ENCODE measurements at regions not wholly inside any gene's neighbourhood (a gene's known extent, or its start where the extent isn't known, plus 50 kb on each side); places are given as distances from the start of the nearest gene placed in this dataset.

GRCh38 chr9:30771163-30771708 lies 1613.2 kb upstream of the ACO1 start:
- Histone ChIP-seq H2AFZ (ENCODE audit: low read depth, low read length) (no peak overlapping the region), H3K9ac (ENCODE audit: low read length) (no peak overlapping the region), H3K14ac (ENCODE audit: low read length in 2 of 2) (no peak overlapping the region), H3K27me3 (ENCODE audit: control insufficient read depth in 1 of 2, insufficient read depth in 1 of 2, low read length in 2 of 2) (no peaks in the 10 kb centered on the region), H3K4me1 (ENCODE audit: control insufficient read depth, insufficient read depth, low read depth, low read length) (no peaks in the 10 kb centered on the region), H3K9me3 (ENCODE audit: control insufficient read depth, low read length) (no peaks in the 10 kb centered on the region), H2AK5ac (ENCODE audit: low read length, severe bottlenecking) (no peak overlapping the region), H2BK120ac (ENCODE audit: low read depth, low read length) (no peak overlapping the region), H3K4me3 (ENCODE audit: insufficient read depth in 1 of 2, low read depth in 1 of 2, low read length in 2 of 2) (no peak overlapping the region), H2BK15ac (ENCODE audit: low read depth, poor library complexity, severe bottlenecking) (no peak overlapping the region), H2BK12ac (ENCODE audit: low read length in 2 of 2) (no peak overlapping the region), H2BK5ac (ENCODE audit: low read depth, low read length, poor library complexity, severe bottlenecking) (no peak overlapping the region), H3K27ac (ENCODE audit: low read length, poor library complexity, severe bottlenecking) (no peak overlapping the region), H3K18ac (ENCODE audit: low read depth in 1 of 2, low read length in 2 of 2) (no peak overlapping the region), H3K36me3 (ENCODE audit: control insufficient read depth in 1 of 2, insufficient read depth in 2 of 2, low read depth in 1 of 2, low read length in 2 of 2) (no peaks in the 10 kb centered on the region), H3K4me2 (ENCODE audit: low read length, poor library complexity, severe bottlenecking) (no peak overlapping the region), H3K23ac (ENCODE audit: low read length in 2 of 2) (no peak overlapping the region), H3K4ac (ENCODE audit: low read depth in 1 of 2, low read length in 2 of 2) (no peak overlapping the region), H4K8ac (ENCODE audit: low read length) (no peak overlapping the region), H3K79me1 (replicated peaks; ENCODE audit: low read length, poor library complexity, severe bottlenecking) (no peaks in the 10 kb centered on the region), H4K91ac (ENCODE audit: low read length) (no peak overlapping the region)
- DNase-seq, result no peak

- peaks cover under 1% of the 10 kb centered on the region for H3K9me3 ChIP-seq (ENCODE audit: control insufficient read depth, low read length)
- H3K36me3 ChIP-seq (ENCODE audit: control insufficient read depth in 1 of 2, insufficient read depth in 2 of 2, low read depth in 1 of 2, low read length in 2 of 2), result no peaks in the 10 kb centered on the region
- no peak overlapping the region for H3K9ac ChIP-seq (ENCODE audit: low read length)
- H2BK12ac ChIP-seq (ENCODE audit: low read length in 2 of 2), result no peak overlapping the region
- H4K91ac ChIP-seq (ENCODE audit: low read length), result no peak overlapping the region
- no peak overlapping the region for H3K18ac ChIP-seq (ENCODE audit: low read depth in 1 of 2, low read length in 2 of 2)
- H3K4me1 ChIP-seq (ENCODE audit: control insufficient read depth, insufficient read depth, low read depth, low read length), result no peaks in the 10 kb centered on the region
- H2BK5ac ChIP-seq (ENCODE audit: low read depth, low read length, poor library complexity, severe bottlenecking), result no peak overlapping the region
- no peak overlapping the region for H3K4ac ChIP-seq (ENCODE audit: low read depth in 1 of 2, low read length in 2 of 2)
- H2AFZ ChIP-seq (ENCODE audit: low read depth, low read length), result no peak overlapping the region
- no peak overlapping the region for H2BK120ac ChIP-seq (ENCODE audit: low read depth, low read length)
- no peak overlapping the region for H3K4me3 ChIP-seq (ENCODE audit: insufficient read depth in 1 of 2, low read depth in 1 of 2, low read length in 2 of 2)
- WGBS, result no CpG with 5 or more reads among the region's 2 CpGs
- no peak overlapping the region for H3K14ac ChIP-seq (ENCODE audit: low read length in 2 of 2)
- no peak overlapping the region for H3K23ac ChIP-seq (ENCODE audit: low read length in 2 of 2)
- H3K4me2 ChIP-seq (ENCODE audit: low read length, poor library complexity, severe bottlenecking), result no peak overlapping the region
- no peaks in the 10 kb centered on the region for H3K27me3 ChIP-seq (ENCODE audit: control insufficient read depth in 1 of 2, insufficient read depth in 1 of 2, low read length in 2 of 2)
- no peaks in the 10 kb centered on the region for H3K79me1 ChIP-seq (replicated peaks; ENCODE audit: low read length, poor library complexity, severe bottlenecking)
- no peak for DNase-seq
- H4K8ac ChIP-seq (ENCODE audit: low read length), result no peak overlapping the region
- H2AK5ac ChIP-seq (ENCODE audit: low read length, severe bottlenecking), result no peak overlapping the region
- no peak overlapping the region for H3K27ac ChIP-seq (ENCODE audit: low read length, poor library complexity, severe bottlenecking)
- H2BK15ac ChIP-seq (ENCODE audit: low read depth, poor library complexity, severe bottlenecking), result no peak overlapping the region
Measured at GRCh38 chr9:30771760-30772159, 1612.7 kb upstream of the ACO1 start.

- WGBS, result 85% methylated on average over 10 of the region's 10 CpGs
Measured at GRCh38 chr9:30773427-30773826, 1611.0 kb upstream of the ACO1 start.

GRCh38 chr9:30774326-30774725 lies 1610.1 kb upstream of the ACO1 start:
- no peaks in the 10 kb centered on the region for H3K36me3 ChIP-seq (ENCODE audit: control insufficient read depth in 1 of 2, insufficient read depth in 2 of 2, low read depth in 1 of 2, low read length in 2 of 2)
- H4K8ac ChIP-seq (ENCODE audit: low read length), result no peak overlapping the region
- H2BK12ac ChIP-seq (ENCODE audit: low read length in 2 of 2), result no peak overlapping the region
- no peak overlapping the region for H3K27ac ChIP-seq (ENCODE audit: low read length, poor library complexity, severe bottlenecking)
- whole genome bisulfite sequencing, result 56% methylated on average over 11 of the region's 17 CpGs
- no peak overlapping the region for H3K14ac ChIP-seq (ENCODE audit: low read length in 2 of 2)
- no peak overlapping the region for H2AFZ ChIP-seq (ENCODE audit: low read depth, low read length)
- no peak overlapping the region for H3K4me3 ChIP-seq (ENCODE audit: insufficient read depth in 1 of 2, low read depth in 1 of 2, low read length in 2 of 2)
- no peak for DNase-seq
- no peaks in the 10 kb centered on the region for H3K79me1 ChIP-seq (replicated peaks; ENCODE audit: low read length, poor library complexity, severe bottlenecking)
- peaks cover 6% of the 10 kb centered on the region for H3K9me3 ChIP-seq (ENCODE audit: control insufficient read depth, low read length)
- no peak overlapping the region for H2BK120ac ChIP-seq (ENCODE audit: low read depth, low read length)
- no peak overlapping the region for H2BK15ac ChIP-seq (ENCODE audit: low read depth, poor library complexity, severe bottlenecking)
- H3K4me1 ChIP-seq (ENCODE audit: control insufficient read depth, insufficient read depth, low read depth, low read length), result no peaks in the 10 kb centered on the region
- no peak overlapping the region for H4K91ac ChIP-seq (ENCODE audit: low read length)
- no peaks in the 10 kb centered on the region for H3K27me3 ChIP-seq (ENCODE audit: control insufficient read depth in 1 of 2, insufficient read depth in 1 of 2, low read length in 2 of 2)
- no peak overlapping the region for H3K18ac ChIP-seq (ENCODE audit: low read depth in 1 of 2, low read length in 2 of 2)
- H3K4me2 ChIP-seq (ENCODE audit: low read length, poor library complexity, severe bottlenecking), result no peak overlapping the region
- H3K4ac ChIP-seq (ENCODE audit: low read depth in 1 of 2, low read length in 2 of 2), result no peak overlapping the region
- H3K9ac ChIP-seq (ENCODE audit: low read length), result no peak overlapping the region
- no peak overlapping the region for H2BK5ac ChIP-seq (ENCODE audit: low read depth, low read length, poor library complexity, severe bottlenecking)
- no peak overlapping the region for H2AK5ac ChIP-seq (ENCODE audit: low read length, severe bottlenecking)
- no peak overlapping the region for H3K23ac ChIP-seq (ENCODE audit: low read length in 2 of 2)

More at GRCh38 chr9:30773427-30773826, 1611.0 kb upstream of the ACO1 start:
- H3K4me3 ChIP-seq (ENCODE audit: insufficient read depth in 1 of 2, low read depth in 1 of 2, low read length in 2 of 2), result no peak overlapping the region
- H3K36me3 ChIP-seq (ENCODE audit: control insufficient read depth in 1 of 2, insufficient read depth in 2 of 2, low read depth in 1 of 2, low read length in 2 of 2), result no peaks in the 10 kb centered on the region
- no peak overlapping the region for H4K91ac ChIP-seq (ENCODE audit: low read length)
- H3K79me1 ChIP-seq (replicated peaks; ENCODE audit: low read length, poor library complexity, severe bottlenecking), result no peaks in the 10 kb centered on the region
- no peak overlapping the region for H3K18ac ChIP-seq (ENCODE audit: low read depth in 1 of 2, low read length in 2 of 2)
- H2BK120ac ChIP-seq (ENCODE audit: low read depth, low read length), result no peak overlapping the region
- no peak overlapping the region for H3K14ac ChIP-seq (ENCODE audit: low read length in 2 of 2)
- no peak overlapping the region for H2BK5ac ChIP-seq (ENCODE audit: low read depth, low read length, poor library complexity, severe bottlenecking)
- H3K9me3 ChIP-seq (ENCODE audit: control insufficient read depth, low read length), result peaks cover 6% of the 10 kb centered on the region
- H3K9ac ChIP-seq (ENCODE audit: low read length), result no peak overlapping the region
- no peak overlapping the region for H2AK5ac ChIP-seq (ENCODE audit: low read length, severe bottlenecking)
- no peak overlapping the region for H3K23ac ChIP-seq (ENCODE audit: low read length in 2 of 2)
- H3K27ac ChIP-seq (ENCODE audit: low read length, poor library complexity, severe bottlenecking), result no peak overlapping the region
- no peak overlapping the region for H4K8ac ChIP-seq (ENCODE audit: low read length)
- no peaks in the 10 kb centered on the region for H3K27me3 ChIP-seq (ENCODE audit: control insufficient read depth in 1 of 2, insufficient read depth in 1 of 2, low read length in 2 of 2)
- no peaks in the 10 kb centered on the region for H3K4me1 ChIP-seq (ENCODE audit: control insufficient read depth, insufficient read depth, low read depth, low read length)
- H3K4ac ChIP-seq (ENCODE audit: low read depth in 1 of 2, low read length in 2 of 2), result no peak overlapping the region
- no peak overlapping the region for H2AFZ ChIP-seq (ENCODE audit: low read depth, low read length)
- H3K4me2 ChIP-seq (ENCODE audit: low read length, poor library complexity, severe bottlenecking), result no peak overlapping the region
- H2BK15ac ChIP-seq (ENCODE audit: low read depth, poor library complexity, severe bottlenecking), result no peak overlapping the region
- no peak for DNase-seq
- no peak overlapping the region for H2BK12ac ChIP-seq (ENCODE audit: low read length in 2 of 2)
